HUDEP-2 (cell line): ENCODE measurements at regions not wholly inside any gene's neighbourhood (a gene's known extent, or its start where the extent isn't known, plus 50 kb on each side); places are given as distances from the start of the nearest gene placed in this dataset.
"Not testable (repeated sequence)": the region's sequence is repeated elsewhere in the genome, so short reads cannot be mapped to it uniquely, and the experiment has no call there.

Experiments
- DNase-seq, 76 experiments: peaks; one replicate each; lab custom pipeline; 2025; ENCODE audit not compliant: unreplicated experiment in 76 of 76; lab: John Stamatoyannopoulos, UW

GRCh38 chr5:35561396-35561795 lies 56.3 kb upstream of the SPEF2 start:
- DNase-seq = no peak

GRCh38 chr5:35557748-35558147 lies 59.9 kb upstream of the SPEF2 start:
- no peak for DNase-seq

GRCh38 chr5:35557199-35557598 lies 60.5 kb upstream of the SPEF2 start:
- no peak for DNase-seq

- no peak for DNase-seq
Measured at GRCh38 chr5:35554016-35554415, 63.6 kb upstream of the SPEF2 start.

GRCh38 chr5:35545190-35545589 lies 72.5 kb upstream of the SPEF2 start:
- no peak for DNase-seq

GRCh38 chr5:35543408-35543807 lies 74.3 kb upstream of the SPEF2 start:
- DNase-seq = no peak

- DNase-seq = no peak
Measured at GRCh38 chr5:35540002-35540401, 77.7 kb upstream of the SPEF2 start.

- DNase-seq = no peak
Measured at GRCh38 chr5:35538198-35538931, 79.3 kb upstream of the SPEF2 start.

GRCh38 chr5:35533156-35533555 lies 84.5 kb upstream of the SPEF2 start:
- no peak for DNase-seq

GRCh38 chr5:35531553-35531952 lies 86.1 kb upstream of the SPEF2 start:
- DNase-seq = not testable (repeated sequence)

- DNase-seq = no peak
Measured at GRCh38 chr5:35518104-35518503, 99.6 kb upstream of the SPEF2 start.

- DNase-seq = no peak
Measured at GRCh38 chr5:35516271-35516670, 101.4 kb upstream of the SPEF2 start.

- no peak for DNase-seq
Measured at GRCh38 chr5:35513612-35514011, 104.1 kb upstream of the SPEF2 start.

GRCh38 chr5:35502206-35502605 lies 115.5 kb upstream of the SPEF2 start:
- DNase-seq = no peak

GRCh38 chr5:35488791-35489190 lies 128.9 kb upstream of the SPEF2 start:
- no peak for DNase-seq

GRCh38 chr5:35488055-35488454 lies 129.6 kb upstream of the SPEF2 start:
- DNase-seq = no peak

- DNase-seq = no peak
Measured at GRCh38 chr5:35487233-35488025, 130.2 kb upstream of the SPEF2 start.

GRCh38 chr5:35485487-35485886 lies 132.2 kb upstream of the SPEF2 start:
- DNase-seq = no peak

GRCh38 chr5:35484241-35484640 lies 133.4 kb upstream of the SPEF2 start:
- DNase-seq = no peak

GRCh38 chr5:35483780-35484179 lies 133.9 kb upstream of the SPEF2 start:
- DNase-seq = no peak

GRCh38 chr5:35483191-35483590 lies 134.5 kb upstream of the SPEF2 start:
- DNase-seq = no peak

- DNase-seq = no peak
Measured at GRCh38 chr5:35482167-35482755, 135.4 kb upstream of the SPEF2 start.
